ENCODE measurements at regions not wholly inside any gene's neighbourhood (a gene's known extent, or its start where the extent isn't known, plus 50 kb on each side); places are given as distances from the start of the nearest gene placed in this dataset.

DNA sequence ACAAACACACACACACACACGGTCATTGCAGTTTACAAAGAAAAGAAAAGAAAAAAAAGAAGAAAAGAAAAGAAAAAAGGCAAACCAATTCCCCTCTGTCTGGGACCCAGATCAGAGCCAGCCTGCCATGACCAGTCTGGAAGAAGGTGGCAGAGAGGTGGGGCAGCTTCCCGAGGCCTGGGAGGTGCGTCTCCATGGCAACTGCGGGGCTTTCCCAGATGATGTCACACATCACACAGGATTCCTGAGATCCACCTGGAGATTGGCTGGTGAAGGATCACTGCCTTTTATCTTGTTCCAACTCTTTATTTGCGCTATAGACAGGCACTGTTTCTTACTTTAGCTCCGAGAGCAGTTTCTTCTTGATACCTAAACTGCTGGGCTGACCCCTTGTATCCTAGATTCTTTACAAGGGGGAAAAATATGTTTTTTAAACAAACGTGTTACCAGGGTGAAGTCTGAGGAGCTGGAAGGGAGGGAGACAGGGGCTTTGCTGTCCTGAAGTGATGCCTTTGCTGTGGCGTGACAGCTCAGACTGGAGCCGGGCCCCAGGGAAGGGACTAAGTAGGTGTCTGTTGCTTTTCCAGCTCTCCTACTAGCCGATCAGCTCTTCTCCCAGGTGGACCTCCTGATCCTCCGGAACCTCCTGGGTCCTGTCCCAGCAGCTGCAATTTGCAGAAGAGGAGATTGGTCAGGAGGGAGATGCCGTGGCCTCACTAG lies 298.5 kb downstream of the KLF6 start:
- no peak for DNase-seq (ENCODE audit: low read depth in 1 of 2, low spot score in 1 of 2)

GRCh38 chr10:3485057-3485686 lies 299.8 kb downstream of the KLF6 start:
- DNase-seq (ENCODE audit: low read depth in 1 of 2, low spot score in 1 of 2) = no peak

DNA sequence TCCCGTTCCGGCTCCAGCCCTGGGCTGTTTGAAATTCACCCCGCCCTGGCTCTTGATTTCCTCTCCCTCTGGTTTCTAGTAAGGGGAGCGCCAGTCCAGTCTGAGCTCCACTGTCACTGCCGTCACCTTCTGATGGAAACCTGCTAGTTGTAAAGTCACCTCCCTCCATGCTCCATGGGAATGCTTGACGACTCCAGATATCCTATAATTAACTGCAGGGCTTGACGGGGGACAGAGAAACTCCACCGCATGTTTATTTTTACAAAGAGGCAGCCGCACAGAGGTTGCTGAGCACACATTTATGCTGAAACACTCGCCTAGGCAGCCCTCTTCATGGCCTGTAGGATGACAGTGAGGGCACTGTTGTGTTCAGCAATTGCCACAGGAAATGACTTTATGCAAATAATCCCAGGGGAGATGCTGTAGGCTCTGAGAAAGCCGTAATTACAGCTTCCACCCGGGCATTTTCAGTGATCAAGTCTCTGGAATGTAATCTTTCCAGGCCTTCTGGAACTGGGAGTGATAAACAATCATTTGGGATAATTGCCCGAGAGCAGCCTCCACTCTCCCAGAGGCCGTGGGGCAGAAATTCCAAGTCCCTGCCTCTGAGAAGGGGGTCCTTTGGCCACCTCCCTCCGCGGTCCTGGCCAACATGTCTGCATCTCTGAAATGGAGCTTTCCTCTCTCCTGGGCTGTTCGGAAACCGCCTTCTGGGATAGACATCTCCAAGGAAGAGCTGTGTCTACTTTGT lies 300.5 kb downstream of the KLF6 start:
- no peak for DNase-seq (ENCODE audit: low read depth in 1 of 2, low spot score in 1 of 2)

DNA sequence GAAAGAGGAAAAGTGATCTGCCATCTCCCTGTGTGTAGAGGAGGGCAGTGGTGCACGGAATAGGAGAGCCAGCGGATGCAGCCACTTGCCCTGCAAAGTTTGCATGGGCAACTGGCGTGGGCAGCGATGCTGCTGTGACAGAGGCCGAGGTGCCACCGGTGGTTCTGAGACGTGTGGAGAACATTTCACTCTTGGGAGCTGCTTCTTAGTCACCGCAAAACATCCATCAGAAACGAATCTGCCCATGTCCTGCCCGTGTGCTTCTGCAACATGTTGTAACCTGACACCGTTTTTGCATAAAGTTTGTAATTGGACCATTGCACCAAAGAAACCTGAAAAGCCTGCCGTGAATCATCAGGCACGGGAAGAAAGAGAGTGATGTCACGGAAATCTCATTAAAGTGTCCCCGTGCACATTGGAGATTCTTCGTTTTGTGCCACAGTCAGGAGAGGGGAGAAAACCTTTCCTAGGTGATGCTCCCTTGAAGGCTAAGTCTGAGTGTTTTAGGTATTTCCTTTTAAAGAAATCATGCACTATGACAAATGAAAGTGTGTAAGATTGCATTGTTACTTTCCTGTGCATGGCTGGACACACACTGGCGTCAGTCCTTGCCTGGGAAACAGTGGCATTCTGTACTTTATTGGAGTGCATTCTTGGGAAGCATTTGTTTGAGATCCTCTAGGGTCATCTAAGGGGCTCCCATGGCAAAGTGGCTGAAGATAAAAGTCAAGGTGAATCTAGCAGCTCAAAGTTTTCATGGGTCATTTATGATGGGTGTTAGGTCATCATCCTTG lies 302.6 kb downstream of the KLF6 start:
- DNase-seq (ENCODE audit: low read depth in 1 of 2, low spot score in 1 of 2) = no peak

- no peak for DNase-seq (ENCODE audit: low read depth in 1 of 2, low spot score in 1 of 2)
These were observed 303.5 kb downstream of the KLF6 start for GRCh38 chr10:3481496-3481895.

DNA sequence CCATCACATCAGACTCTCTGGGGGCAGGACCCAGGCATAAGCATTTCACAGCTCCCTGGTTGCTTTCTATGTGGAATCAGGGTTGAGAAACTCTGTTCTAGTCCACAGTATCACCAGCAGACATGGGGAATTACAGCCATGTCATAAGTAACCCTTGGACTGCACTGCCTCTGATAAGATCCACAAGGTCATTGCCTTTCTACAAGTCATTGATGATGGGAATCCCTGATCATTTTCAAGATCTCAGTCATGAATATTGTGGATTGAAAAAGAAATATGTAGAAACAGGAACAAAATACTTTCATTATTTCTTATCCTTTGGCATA lies 304.1 kb downstream of the KLF6 start:
- no peak for DNase-seq (ENCODE audit: low read depth in 1 of 2, low spot score in 1 of 2)

DNA sequence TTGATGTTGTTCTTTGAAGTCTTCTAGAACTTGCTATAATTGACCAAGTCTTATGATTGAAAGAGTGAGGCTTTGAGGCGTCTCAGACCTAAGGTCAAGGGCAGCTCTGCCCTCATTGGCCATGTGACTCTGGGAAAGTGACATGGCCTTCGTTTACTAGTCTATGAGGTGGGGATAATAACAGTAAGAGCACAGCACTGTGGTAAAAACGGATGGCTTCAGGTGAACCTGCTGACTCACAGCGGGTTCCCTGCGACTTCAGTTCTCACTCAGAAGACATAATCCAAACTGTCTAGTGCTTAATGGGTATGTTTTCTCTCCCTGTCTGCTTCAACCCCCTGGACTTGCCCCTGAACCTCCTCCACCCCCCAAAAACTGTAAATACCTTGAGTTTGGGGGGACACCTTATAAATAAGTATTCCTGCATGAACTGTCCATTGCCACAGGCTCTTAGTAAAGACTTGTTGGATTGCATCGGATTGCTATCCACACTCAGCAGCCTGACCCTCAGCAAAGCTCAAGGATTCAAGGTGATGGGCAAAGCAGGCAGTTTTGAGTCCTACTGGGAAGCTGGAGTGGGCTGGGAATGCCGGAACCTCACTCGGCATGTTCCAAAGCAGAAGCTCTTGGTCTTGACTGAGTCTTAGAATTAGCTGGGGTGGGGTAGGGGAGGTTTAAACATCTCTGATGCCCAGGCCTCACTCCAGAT lies 304.6 kb downstream of the KLF6 start:
- no peak for DNase-seq (ENCODE audit: low read depth in 1 of 2, low spot score in 1 of 2)

GRCh38 chr10:3478632-3479240 lies 306.2 kb upstream of the PITRM1 start:
- no peak for DNase-seq (ENCODE audit: low read depth in 1 of 2, low spot score in 1 of 2)

- no peak for DNase-seq (ENCODE audit: low read depth in 1 of 2, low spot score in 1 of 2)
These were observed 305.6 kb upstream of the PITRM1 start for GRCh38 chr10:3478153-3478552.

- DNase-seq (ENCODE audit: low read depth in 1 of 2, low spot score in 1 of 2) = no peak
These were observed 305.1 kb upstream of the PITRM1 start for GRCh38 chr10:3477683-3478082.

DNA sequence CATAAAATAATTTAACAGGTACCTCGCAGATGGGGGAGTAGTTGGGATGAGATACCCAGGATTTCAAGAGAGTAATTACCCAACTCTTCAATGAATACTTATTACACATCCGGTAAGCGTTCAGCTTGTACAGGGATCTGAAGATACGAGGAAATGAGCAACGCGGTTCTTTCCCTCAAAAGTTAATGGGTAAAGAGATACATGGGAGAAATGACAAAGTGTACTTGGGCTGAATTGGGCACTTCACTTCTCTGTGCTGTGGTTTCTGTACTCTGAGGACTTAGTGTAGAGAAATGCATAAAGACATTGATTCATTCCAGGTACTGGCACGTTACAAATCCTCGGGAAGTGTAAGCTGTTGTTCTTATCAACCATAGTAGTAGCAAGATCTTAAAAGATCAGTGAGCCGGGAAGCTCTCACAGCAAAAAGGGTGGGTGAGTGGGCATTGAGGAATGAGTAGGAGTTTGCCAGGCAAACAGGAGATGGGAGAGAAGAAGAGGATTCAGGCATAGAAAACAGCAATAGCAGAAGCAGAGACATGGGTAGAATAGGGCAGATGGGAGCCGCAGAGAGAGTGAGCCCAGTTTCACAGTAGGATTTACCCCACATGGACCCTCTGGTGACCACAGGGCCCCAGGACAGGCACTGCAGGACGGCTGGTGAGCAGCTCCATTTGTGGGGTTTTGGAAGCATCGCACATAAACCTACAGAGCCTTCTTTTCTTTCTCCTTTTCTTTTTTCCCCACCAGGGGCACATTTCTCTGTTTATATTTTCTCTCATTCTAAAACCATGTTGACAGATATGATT lies 304.3 kb upstream of the PITRM1 start:
- DNase-seq (ENCODE audit: low read depth in 1 of 2, low spot score in 1 of 2) = no peak

DNA sequence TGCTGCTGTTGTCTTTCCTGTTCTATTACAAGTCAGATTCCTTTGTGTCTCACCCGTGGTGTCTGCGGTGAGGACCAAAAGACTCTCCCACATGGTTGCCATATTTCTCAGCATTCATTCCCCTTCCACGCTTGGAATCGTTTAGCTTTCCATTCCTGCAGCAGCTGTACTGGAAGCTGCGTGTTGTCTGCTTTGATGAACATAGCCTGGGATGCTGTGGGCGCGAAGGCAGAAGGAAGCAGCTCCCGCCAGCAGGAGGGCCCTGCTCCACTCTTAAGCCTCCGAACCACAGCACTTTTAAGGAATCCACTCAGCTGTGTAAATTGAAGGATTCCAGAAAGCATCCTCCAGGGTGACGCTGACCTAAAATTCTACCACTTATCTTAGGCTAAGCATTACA lies 303.6 kb upstream of the PITRM1 start:
- DNase-seq (ENCODE audit: low read depth in 1 of 2, low spot score in 1 of 2) = no peak

- no peak for DNase-seq (ENCODE audit: low read depth in 1 of 2, low spot score in 1 of 2)
These were observed 302.8 kb upstream of the PITRM1 start for GRCh38 chr10:3475367-3475766.

- DNase-seq (ENCODE audit: low read depth in 1 of 2, low spot score in 1 of 2) = no peak
These were observed 301.7 kb upstream of the PITRM1 start for GRCh38 chr10:3474266-3474665.

GRCh38 chr10:3473271-3473670 lies 300.7 kb upstream of the PITRM1 start:
- no peak for DNase-seq (ENCODE audit: low read depth in 1 of 2, low spot score in 1 of 2)

DNA sequence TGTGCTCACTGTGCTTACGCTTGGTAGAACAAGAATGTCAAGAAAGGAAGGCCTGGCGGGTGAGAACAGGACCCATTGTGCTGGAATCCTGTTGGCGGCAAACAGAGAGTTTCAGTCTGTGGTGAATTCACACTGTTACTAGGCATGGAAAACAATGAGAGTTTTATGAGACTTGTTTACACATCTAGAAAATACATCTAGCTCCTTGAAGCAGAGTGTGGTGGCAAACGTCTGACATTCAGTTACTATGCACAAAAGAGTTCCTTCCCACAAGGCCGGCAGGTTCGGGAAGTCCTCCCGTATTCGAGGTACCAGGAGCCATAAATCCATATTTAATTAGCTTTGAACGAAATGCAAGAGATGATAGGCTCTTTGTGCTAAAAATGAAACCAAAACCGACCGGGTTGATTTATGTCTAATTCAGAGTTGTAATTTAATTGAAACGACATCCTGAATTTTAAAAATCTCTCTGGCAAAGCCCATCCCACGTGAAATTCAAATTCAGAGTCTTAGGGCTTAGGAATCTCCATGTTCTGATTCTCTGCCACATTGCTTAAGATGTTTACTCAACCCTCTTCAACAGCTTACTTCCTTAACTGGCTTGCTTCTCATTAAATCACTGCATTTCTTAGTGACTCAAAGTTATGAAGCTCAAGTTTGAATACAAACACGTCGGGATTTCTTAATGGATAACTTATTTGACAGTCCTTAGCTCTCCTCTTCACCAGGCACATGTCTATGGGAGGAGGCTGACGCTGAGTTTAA lies 299.9 kb upstream of the PITRM1 start:
- no peak for DNase-seq (ENCODE audit: low read depth in 1 of 2, low spot score in 1 of 2)

- no peak for DNase-seq (ENCODE audit: low read depth in 1 of 2, low spot score in 1 of 2)
These were observed 299.3 kb upstream of the PITRM1 start for GRCh38 chr10:3471927-3472286.

DNA sequence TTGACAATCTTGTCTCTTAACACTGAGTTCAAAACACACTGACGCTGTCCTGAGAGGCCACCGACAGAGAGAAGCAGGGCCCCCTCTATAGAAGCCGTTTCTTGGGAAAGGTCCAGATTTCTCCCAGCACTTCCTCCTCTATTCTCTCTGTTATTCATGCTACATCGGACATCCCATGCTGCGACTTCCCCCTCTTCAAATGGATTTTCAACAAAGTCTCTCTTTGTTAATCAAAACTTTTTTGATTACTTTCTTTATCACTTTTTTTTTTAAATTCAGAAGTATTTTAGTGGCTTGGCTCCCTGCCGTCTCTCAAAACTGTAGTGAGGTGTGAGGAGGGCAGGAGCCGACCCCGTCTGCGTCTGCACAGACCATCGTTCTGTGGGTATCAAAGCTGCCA lies 298.9 kb upstream of the PITRM1 start:
- no peak for DNase-seq (ENCODE audit: low read depth in 1 of 2, low spot score in 1 of 2)

GRCh38 chr10:3470191-3470590 lies 297.6 kb upstream of the PITRM1 start:
- no peak for DNase-seq (ENCODE audit: low read depth in 1 of 2, low spot score in 1 of 2)
